Astrocyte (in vitro differentiated cells and primary cell): ENCODE measurements at regions not wholly inside any gene's neighbourhood (a gene's known extent, or its start where the extent isn't known, plus 50 kb on each side); places are given as distances from the start of the nearest gene placed in this dataset.

Experiments
- DNase-seq: peaks from one replicate; pipeline ENCODE4 v3.0.0-alpha.2; 2010; ENCODE audit warnings: low read depth
- FAIRE-seq: peaks from 2 replicates; lab custom pipeline; 2011; peaks lifted over from hg19 to GRCh38; lab: Jason Lieb, UNC
- H2AFZ ChIP-seq: 2 replicates; pipeline ENCODE4 v1.6.0; 2012; ENCODE audit warnings: low read depth, low read length, inconsistent platforms
- H3K27ac ChIP-seq: 2 replicates; pipeline ENCODE4 v1.5.1; 2011; ENCODE audit warnings: low read depth, low read length, inconsistent platforms
- H3K27me3 ChIP-seq: 2 replicates; pipeline ENCODE4 v1.6.0; 2011; ENCODE audit warnings: low read length, inconsistent platforms; ENCODE audit not compliant: insufficient read depth
- H3K36me3 ChIP-seq: 2 replicates; pipeline ENCODE4 v1.5.1; 2011; ENCODE audit warnings: low read length, inconsistent platforms; ENCODE audit not compliant: insufficient read depth
- H3K4me1 ChIP-seq: 2 replicates; pipeline ENCODE4 v1.5.1; 2011; ENCODE audit warnings: low read length, inconsistent platforms; ENCODE audit not compliant: insufficient read depth
- H3K4me2 ChIP-seq: 2 replicates; pipeline ENCODE4 v1.6.0; 2012; ENCODE audit warnings: low read length, inconsistent platforms
- H3K4me3 ChIP-seq: 2 replicates; pipeline ENCODE4 v1.5.1; 2011; ENCODE audit warnings: low read depth, mild to moderate bottlenecking, low read length, inconsistent platforms; ENCODE audit not compliant: insufficient read depth
- H3K79me2 ChIP-seq: 2 replicates; pipeline ENCODE4 v1.6.0; 2012; ENCODE audit warnings: mild to moderate bottlenecking, low read length, inconsistent platforms; ENCODE audit not compliant: insufficient read depth
- H3K9ac ChIP-seq: 2 replicates; pipeline ENCODE4 v1.6.0; 2012; ENCODE audit warnings: mild to moderate bottlenecking, low read length, inconsistent platforms
- H3K9me3 ChIP-seq: 2 replicates; pipeline ENCODE4 v1.5.1; 2012; ENCODE audit warnings: low read depth, mild to moderate bottlenecking, low read length, inconsistent platforms; ENCODE audit not compliant: insufficient read depth
- H4K20me1 ChIP-seq: 2 replicates; pipeline ENCODE4 v1.6.0; 2012; ENCODE audit warnings: low read length, inconsistent platforms; ENCODE audit not compliant: insufficient read depth
- H3K27ac Mint-ChIP-seq: one replicate; pipeline ENCODE4 v1.8.0; 2021; ENCODE audit warnings: mild to moderate bottlenecking, mixed read lengths; ENCODE audit not compliant: unreplicated experiment
- H3K27me3 Mint-ChIP-seq: one replicate; pipeline ENCODE4 v1.8.0; 2021; ENCODE audit warnings: low read depth, mixed read lengths; ENCODE audit not compliant: unreplicated experiment
- H3K36me3 Mint-ChIP-seq: one replicate; pipeline ENCODE4 v1.8.0; 2021; ENCODE audit warnings: low read depth, mixed read lengths; ENCODE audit not compliant: unreplicated experiment
- H3K4me1 Mint-ChIP-seq: one replicate; pipeline ENCODE4 v1.8.0; 2021; ENCODE audit warnings: low read depth, mixed read lengths; ENCODE audit not compliant: unreplicated experiment
- H3K4me3 Mint-ChIP-seq: one replicate; pipeline ENCODE4 v1.8.0; 2021; ENCODE audit warnings: mild to moderate bottlenecking, moderate library complexity, mixed read lengths; ENCODE audit not compliant: unreplicated experiment
- H3K9me3 Mint-ChIP-seq: one replicate; pipeline ENCODE4 v1.8.0; 2021; ENCODE audit warnings: mild to moderate bottlenecking, mixed read lengths; ENCODE audit not compliant: unreplicated experiment
- CTCF ChIP-seq: IDR thresholded peaks from 2 replicates; pipeline ENCODE4 v1.5.1; 2011; ENCODE audit warnings: low read depth, mild to moderate bottlenecking, inconsistent platforms, low read length, moderate library complexity; ENCODE audit not compliant: insufficient read depth
- EZH2 ChIP-seq: IDR thresholded peaks from 2 replicates; pipeline ENCODE4 v1.6.1; 2012; ENCODE audit warnings: mild to moderate bottlenecking, low read length, inconsistent platforms; ENCODE audit not compliant: insufficient read depth

- Histone ChIP-seq H2AFZ (no peak overlapping the region), H3K9ac (no peak overlapping the region), H3K4me2 (no peak overlapping the region), H3K27ac (no peak overlapping the region), H3K4me3 (no peak overlapping the region), H3K9me3 (no peaks in the 10 kb centered on the region), H3K79me2 (no peaks in the 10 kb centered on the region), H3K4me1 (no peaks in the 10 kb centered on the region), H3K36me3 (no peaks in the 10 kb centered on the region), H3K27me3 (no peaks in the 10 kb centered on the region), H4K20me1 (no peaks in the 10 kb centered on the region)
- H3K9me3 Mint-ChIP-seq: no peaks in the 10 kb centered on the region
- no peak for FAIRE-seq
- no peaks in the 10 kb centered on the region for H3K36me3 Mint-ChIP-seq
- H3K27ac Mint-ChIP-seq: no peak overlapping the region
- TF ChIP-seq EZH2 (no peak), CTCF (no peak)
- H3K27me3 Mint-ChIP-seq: no peaks in the 10 kb centered on the region
- no peaks in the 10 kb centered on the region for H3K4me1 Mint-ChIP-seq
- H3K4me3 Mint-ChIP-seq: no peak overlapping the region
- no peak for DNase-seq
These were observed 290.4 kb upstream of the ZC3H15 start for GRCh38 chr2:186195696-186196095.

GRCh38 chr2:186197955-186198354, 288.1 kb upstream of the ZC3H15 start:
- Histone ChIP-seq H3K4me3 (no peak overlapping the region), H3K79me2 (no peaks in the 10 kb centered on the region), H3K9ac (no peak overlapping the region), H3K9me3 (no peaks in the 10 kb centered on the region), H3K27me3 (no peaks in the 10 kb centered on the region), H3K27ac (no peak overlapping the region), H2AFZ (no peak overlapping the region), H3K4me1 (no peaks in the 10 kb centered on the region), H3K36me3 (no peaks in the 10 kb centered on the region), H3K4me2 (no peak overlapping the region), H4K20me1 (no peaks in the 10 kb centered on the region)
- Mint-ChIP-seq H3K36me3 (no peaks in the 10 kb centered on the region), H3K27me3 (no peaks in the 10 kb centered on the region), H3K9me3 (no peaks in the 10 kb centered on the region), H3K4me3 (no peak overlapping the region), H3K27ac (no peak overlapping the region), H3K4me1 (no peaks in the 10 kb centered on the region)
- TF ChIP-seq CTCF (no peak), EZH2 (no peak)
- DNase-seq (no peak), FAIRE-seq (no peak)

- H3K9me3 Mint-ChIP-seq: no peaks in the 10 kb centered on the region
- no peak overlapping the region for H3K27ac Mint-ChIP-seq
- no peak overlapping the region for H3K27ac ChIP-seq
- FAIRE-seq (no peak), DNase-seq (no peak)
- no peaks in the 10 kb centered on the region for H3K4me1 Mint-ChIP-seq
- H3K36me3 ChIP-seq: no peaks in the 10 kb centered on the region
- no peaks in the 10 kb centered on the region for H3K36me3 Mint-ChIP-seq
- no peak overlapping the region for H2AFZ ChIP-seq
- H3K9ac ChIP-seq: no peak overlapping the region
- no peaks in the 10 kb centered on the region for H3K4me1 ChIP-seq
- no peaks in the 10 kb centered on the region for H3K9me3 ChIP-seq
- H3K27me3 Mint-ChIP-seq: no peaks in the 10 kb centered on the region
- H3K4me3 Mint-ChIP-seq: no peak overlapping the region
- H3K79me2 ChIP-seq: no peaks in the 10 kb centered on the region
- H3K4me3 ChIP-seq: no peak overlapping the region
- no peaks in the 10 kb centered on the region for H3K27me3 ChIP-seq
- H3K4me2 ChIP-seq: no peak overlapping the region
- TF ChIP-seq EZH2 (no peak), CTCF (no peak)
- no peaks in the 10 kb centered on the region for H4K20me1 ChIP-seq
These were observed 287.0 kb upstream of the ZC3H15 start for GRCh38 chr2:186199029-186199428.
